Upper lobe of left lung (tissue), 6 donors: ENCODE measurements at regions not wholly inside any gene's neighbourhood (a gene's known extent, or its start where the extent isn't known, plus 50 kb on each side); places are given as distances from the start of the nearest gene placed in this dataset.

Experiments
- ATAC-seq, 2 donors: fragments of 200-7000 bp; cut with Tn5 transposase; one replicate each; pipeline ENCODE4 v1.9.1; 2022; ENCODE audit warnings: mild to moderate bottlenecking in 2 of 2, moderate library complexity in 2 of 2; ENCODE audit not compliant: low FRiP score in 2 of 2
- DNase-seq, 2 donors: peaks; one replicate each; pipeline ENCODE4 v3.0.0-alpha.2; 2019 to 2020
- H3K27ac ChIP-seq, 4 donors: fragments of 200-600 bp; sonication (generic); one replicate each; pipeline ENCODE4 v1.5.1; 2016 to 2019
- H3K27me3 ChIP-seq, 4 donors: fragments of 200-600 bp; sonication (generic); one replicate each; pipeline ENCODE4 v1.5.1; 2017 to 2019
- H3K36me3 ChIP-seq, 4 donors: fragments of 200-600 bp; sonication (generic); one replicate each; pipeline ENCODE4 v1.5.1; 2016 to 2019
- H3K4me1 ChIP-seq, 4 donors: fragments of 200-600 bp; sonication (generic); one replicate each; pipeline ENCODE4 v1.5.1; 2018 to 2019
- H3K4me3 ChIP-seq, 4 donors: fragments of 200-600 bp; sonication (generic); one replicate each; pipeline ENCODE4 v1.5.1; 2017 to 2019; ENCODE audit warnings: mild to moderate bottlenecking in 2 of 4, moderate library complexity in 1 of 4
- H3K9me3 ChIP-seq, 4 donors: fragments of 200-600 bp; sonication (generic); one replicate each; pipeline ENCODE4 v1.5.1; 2018 to 2019
- CTCF ChIP-seq, 6 experiments: fragments of 450-650 bp in 4 of 6; fragments of 200-600 bp in 2 of 6; sonication (generic) in 2 of 6; IDR thresholded peaks; one replicate each; pipeline ENCODE4 v1.5.1; 2016 to 2019; ENCODE audit warnings: antibody characterized with exemption in 6 of 6
- EP300 ChIP-seq, 4 donors: sonication (generic); formaldehyde crosslinking; IDR thresholded peaks; one replicate each; pipeline ENCODE4 v1.5.1; 2017; ENCODE audit warnings: antibody characterized with exemption in 4 of 4, control low read depth in 2 of 4
- POLR2A ChIP-seq, 4 donors: fragments of 450-650 bp; IDR thresholded peaks; one replicate each; pipeline ENCODE4 v1.5.1; 2016 to 2017; ENCODE audit warnings: antibody characterized with exemption in 4 of 4, mild to moderate bottlenecking in 2 of 4
- POLR2AphosphoS5 ChIP-seq, 2 donors: sonication (generic); formaldehyde crosslinking; IDR thresholded peaks; one replicate each; pipeline ENCODE4 v1.5.1; 2017; ENCODE audit warnings: antibody characterized with exemption in 2 of 2
- WGBS, 2 donors: methylation state at CpG; one replicate each; pipeline ENCODE4 v1.1.5; 2017 to 2018; 5-methylcytosine and 5-hydroxymethylcytosine counted together
- donor health status: DM: no; HTN: no; CAD: no; lungs with moderate emphysema.
- donor health status: DM: no; HTN: yes; CAD: no; lungs with severe emphysema.

GRCh38 chr15:87201986-87202385 lies 1054.6 kb downstream of the NTRK3 start:
- no peaks in the 10 kb centered on the region for H3K4me1 ChIP-seq
- no peaks in the 10 kb centered on the region for H3K9me3 ChIP-seq
- H3K36me3 ChIP-seq: no peaks in the 10 kb centered on the region
- no peak overlapping the region for H3K27ac ChIP-seq
- DNase-seq (no peak), ATAC-seq (no peak)
- no peak overlapping the region for H3K4me3 ChIP-seq
- no peaks in the 10 kb centered on the region for H3K27me3 ChIP-seq
- no peak for TF ChIP-seq CTCF (IDR thresholded peaks at IDR 0.05)
- TF ChIP-seq POLR2AphosphoS5 (IDR thresholded peaks at IDR 0.05): no peak
- no peak for TF ChIP-seq POLR2A (IDR thresholded peaks at IDR 0.05)
- no peak for TF ChIP-seq EP300 (IDR thresholded peaks at IDR 0.05)
- 73 to 79% methylated on average over 2 of the region's 2 CpGs for WGBS, 2 donors

- DNase-seq (no peak), ATAC-seq (no peak)
- Histone ChIP-seq H3K9me3 (no peaks in the 10 kb centered on the region), H3K36me3 (no peaks in the 10 kb centered on the region), H3K27me3 (no peaks in the 10 kb centered on the region), H3K4me3 (no peak overlapping the region), H3K27ac (no peak overlapping the region), H3K4me1 (no peaks in the 10 kb centered on the region)
- 40 to 69% methylated on average over 2 of the region's 2 CpGs for WGBS, 2 donors
- TF ChIP-seq POLR2AphosphoS5 (IDR thresholded peaks at IDR 0.05) (no peak), EP300 (IDR thresholded peaks at IDR 0.05) (no peak), POLR2A (IDR thresholded peaks at IDR 0.05) (no peak), CTCF (IDR thresholded peaks at IDR 0.05) (no peak)
Measured at GRCh38 chr15:87200149-87200548, 1056.4 kb downstream of the NTRK3 start.

GRCh38 chr15:87197981-87198380 lies 1058.6 kb downstream of the NTRK3 start:
- TF ChIP-seq POLR2A (IDR thresholded peaks at IDR 0.05): no peak
- no peak for TF ChIP-seq CTCF (IDR thresholded peaks at IDR 0.05)
- TF ChIP-seq POLR2AphosphoS5 (IDR thresholded peaks at IDR 0.05): no peak
- TF ChIP-seq EP300 (IDR thresholded peaks at IDR 0.05): no peak
- DNase-seq (no peak), ATAC-seq (no peak)
- H3K27me3 ChIP-seq: no peaks in the 10 kb centered on the region
- 74 to 82% methylated on average over 3 of the region's 3 CpGs for WGBS, 2 donors
- no peaks in the 10 kb centered on the region for H3K9me3 ChIP-seq
- H3K27ac ChIP-seq: no peak overlapping the region
- no peaks in the 10 kb centered on the region for H3K36me3 ChIP-seq
- no peak overlapping the region for H3K4me3 ChIP-seq
- no peaks in the 10 kb centered on the region for H3K4me1 ChIP-seq

- TF ChIP-seq POLR2A (IDR thresholded peaks at IDR 0.05) (no peak), POLR2AphosphoS5 (IDR thresholded peaks at IDR 0.05) (no peak), CTCF (IDR thresholded peaks at IDR 0.05) (no peak), EP300 (IDR thresholded peaks at IDR 0.05) (no peak)
- 91 to 94% methylated on average over 4 of the region's 4 CpGs for WGBS, 2 donors
- no peak overlapping the region for H3K27ac ChIP-seq
- H3K9me3 ChIP-seq: no peaks in the 10 kb centered on the region
- no peaks in the 10 kb centered on the region for H3K27me3 ChIP-seq
- DNase-seq (no peak), ATAC-seq (no peak)
- H3K36me3 ChIP-seq: no peaks in the 10 kb centered on the region
- H3K4me1 ChIP-seq: no peaks in the 10 kb centered on the region
- no peak overlapping the region for H3K4me3 ChIP-seq
Measured at GRCh38 chr15:87196498-87196897, 1060.0 kb downstream of the NTRK3 start.

- Histone ChIP-seq H3K4me3 (no peak overlapping the region), H3K36me3 (no peaks in the 10 kb centered on the region), H3K9me3 (no peaks in the 10 kb centered on the region), H3K4me1 (no peaks in the 10 kb centered on the region), H3K27ac (no peak overlapping the region), H3K27me3 (no peaks in the 10 kb centered on the region)
- 81 to 83% methylated on average over 6 of the region's 6 CpGs for WGBS, 2 donors
- ATAC-seq (no peak), DNase-seq (no peak)
- TF ChIP-seq EP300 (IDR thresholded peaks at IDR 0.05) (no peak), POLR2AphosphoS5 (IDR thresholded peaks at IDR 0.05) (no peak), POLR2A (IDR thresholded peaks at IDR 0.05) (no peak), CTCF (IDR thresholded peaks at IDR 0.05) (no peak)
Measured at GRCh38 chr15:87193481-87193880, 1063.1 kb downstream of the NTRK3 start.
